ENCODE measurements at regions not wholly inside any gene's neighbourhood (a gene's known extent, or its start where the extent isn't known, plus 50 kb on each side); places are given as distances from the start of the nearest gene placed in this dataset.

GRCh38 chr6:91281901-91282300 is 695.0 kb upstream of the MAP3K7 start:
- TF ChIP-seq YY1 (IDR thresholded peaks at IDR 0.05; ENCODE audit: insufficient read depth, insufficient read length) (no peak), ZNF274 (IDR thresholded peaks at IDR 0.05; ENCODE audit: low read depth, low read length) (no peak)
